DND-41 (cell line): ENCODE measurements at regions not wholly inside any gene's neighbourhood (a gene's known extent, or its start where the extent isn't known, plus 50 kb on each side); places are given as distances from the start of the nearest gene placed in this dataset.

Source experiments
- ATAC-seq: fragments of 200-7000 bp; cut with Tn5 transposase; 3 replicates; pipeline ENCODE4 v1.9.1; 2021; ENCODE audit warnings: low read depth; ENCODE audit not compliant: insufficient read depth
- DNase-seq: peaks from one replicate; pipeline ENCODE4 v3.0.0-alpha.2; 2020
- H2AFZ ChIP-seq: 2 replicates; pipeline ENCODE4 v1.6.0; 2012; ENCODE audit warnings: low read depth, low read length
- H3K27ac ChIP-seq: 2 replicates; pipeline ENCODE4 v1.5.1; 2012; ENCODE audit warnings: low read length, inconsistent platforms
- H3K27me3 ChIP-seq: fragments of 200-600 bp; sonication (generic); 2 replicates; pipeline ENCODE4 v1.6.0; 2012; ENCODE audit warnings: low read length, mild to moderate bottlenecking, inconsistent platforms; ENCODE audit not compliant: insufficient read depth, poor library complexity
- H3K36me3 ChIP-seq: 2 replicates; pipeline ENCODE4 v1.5.1; 2012; ENCODE audit warnings: low read length, inconsistent platforms; ENCODE audit not compliant: insufficient read depth
- H3K4me1 ChIP-seq: 2 replicates; pipeline ENCODE4 v1.5.1; 2012; ENCODE audit warnings: mild to moderate bottlenecking, low read length; ENCODE audit not compliant: insufficient read depth
- H3K4me2 ChIP-seq: 2 replicates; pipeline ENCODE4 v1.6.0; 2012; ENCODE audit warnings: mild to moderate bottlenecking, moderate library complexity, low read length, inconsistent platforms; ENCODE audit not compliant: insufficient read depth
- H3K4me3 ChIP-seq, 2 experiments: fragments of 200-600 bp in 1 of 2; shearing (Covaris generic) in 1 of 2; 2 replicates each; pipeline ENCODE4 v1.5.1; 2012 to 2016; ENCODE audit warnings: inconsistent platforms in 2 of 2, low read length in 2 of 2, mild to moderate bottlenecking in 2 of 2, low read depth in 1 of 2, moderate library complexity in 1 of 2
- H3K79me2 ChIP-seq: 2 replicates; pipeline ENCODE4 v1.6.0; 2012; ENCODE audit warnings: low read length, inconsistent platforms; ENCODE audit not compliant: insufficient read depth
- H3K9ac ChIP-seq: 2 replicates; pipeline ENCODE4 v1.6.0; 2012; ENCODE audit warnings: low read depth, mild to moderate bottlenecking, inconsistent platforms, low read length, moderate library complexity
- H3K9me3 ChIP-seq: 2 replicates; pipeline ENCODE4 v1.5.1; 2012; ENCODE audit warnings: low read length, moderate library complexity, mild to moderate bottlenecking, inconsistent platforms; ENCODE audit not compliant: insufficient read depth, severe bottlenecking
- H4K20me1 ChIP-seq: 2 replicates; pipeline ENCODE4 v1.6.0; 2012; ENCODE audit warnings: low read length; ENCODE audit not compliant: insufficient read depth
- CTCF ChIP-seq: IDR thresholded peaks from 2 replicates; pipeline ENCODE4 v1.5.1; 2012; ENCODE audit warnings: borderline replicate concordance, low read length, moderate library complexity, mild to moderate bottlenecking; ENCODE audit not compliant: poor library complexity, severe bottlenecking; ENCODE audit errors: extremely low read depth
- EZH2 ChIP-seq: IDR thresholded peaks from 3 replicates; pipeline ENCODE4 v1.6.1; 2012; ENCODE audit warnings: borderline replicate concordance, low read depth, mild to moderate bottlenecking, moderate library complexity, low read length, inconsistent platforms; ENCODE audit not compliant: severe bottlenecking

GRCh38 chr11:24312464-24313238 lies 184.2 kb upstream of the LUZP2 start:
- H4K20me1 ChIP-seq: no peaks in the 10 kb centered on the region
- H3K79me2 ChIP-seq: no peaks in the 10 kb centered on the region
- no peaks in the 10 kb centered on the region for H3K27me3 ChIP-seq
- ATAC-seq (peak; percentile 45; the same call in 2 of the 3 replicates), DNase-seq (no peak)
- no peak for TF ChIP-seq EZH2
- no peak for TF ChIP-seq CTCF
- peak overlapping the region; percentile 55 for H2AFZ ChIP-seq
- H3K36me3 ChIP-seq: peaks cover 3% of the 10 kb centered on the region; the same call in 1 of the 2 replicates
- peaks cover 11% of the 10 kb centered on the region for H3K4me1 ChIP-seq
- H3K9ac ChIP-seq: no peak overlapping the region
- H3K4me3 ChIP-seq: no peak overlapping the region
- H3K4me2 ChIP-seq: no peak overlapping the region
- H3K9me3 ChIP-seq: peaks cover 25% of the 10 kb centered on the region
- H3K27ac ChIP-seq: peak overlapping the region; percentile 54

- Histone ChIP-seq H3K36me3 (no peaks in the 10 kb centered on the region), H3K9ac (no peak overlapping the region), H2AFZ (no peak overlapping the region), H3K27ac (no peak overlapping the region), H3K79me2 (no peaks in the 10 kb centered on the region), H4K20me1 (no peaks in the 10 kb centered on the region), H3K4me2 (no peak overlapping the region), H3K4me1 (no peaks in the 10 kb centered on the region), H3K9me3 (no peaks in the 10 kb centered on the region), H3K27me3 (no peaks in the 10 kb centered on the region), H3K4me3 (no peak overlapping the region)
- ATAC-seq: no peak
- TF ChIP-seq EZH2 (no peak), CTCF (no peak)
- no peak for DNase-seq
Measured at GRCh38 chr11:24321229-24321628, 175.6 kb upstream of the LUZP2 start.

GRCh38 chr11:24324211-24324610 lies 172.6 kb upstream of the LUZP2 start:
- Histone ChIP-seq H3K79me2 (no peaks in the 10 kb centered on the region), H3K4me3 (no peak overlapping the region), H3K4me1 (no peaks in the 10 kb centered on the region), H4K20me1 (no peaks in the 10 kb centered on the region), H3K27me3 (no peaks in the 10 kb centered on the region), H3K9me3 (no peaks in the 10 kb centered on the region), H3K27ac (no peak overlapping the region), H3K4me2 (no peak overlapping the region), H2AFZ (no peak overlapping the region), H3K36me3 (no peaks in the 10 kb centered on the region), H3K9ac (no peak overlapping the region)
- no peak for DNase-seq
- no peak for ATAC-seq
- TF ChIP-seq EZH2 (no peak), CTCF (no peak)
